Caco-2 (cell line): ENCODE measurements at regions not wholly inside any gene's neighbourhood (a gene's known extent, or its start where the extent isn't known, plus 50 kb on each side); places are given as distances from the start of the nearest gene placed in this dataset.

Source experiments
- BruUV-seq: library from RNA; stranded (reverse); fragments of 400-500 nt; replicated peaks from 2 replicates; lab custom pipeline; 2021; lab: Mats Ljungman, UMichigan
- CTCF ChIA-PET: fragments of 300-600 bp; sonication (Branson Sonifier 250); formaldehyde crosslinking; loops from one replicate; lab custom pipeline; 2022; ENCODE audit warnings: antibody characterized with exemption; lab: Charles Lee
- POLR2A ChIA-PET: fragments of 300-600 bp; sonication (Branson Sonifier 250); formaldehyde crosslinking; loops from one replicate; lab custom pipeline; 2022; ENCODE audit warnings: antibody characterized with exemption; lab: Charles Lee
- DNase-seq, 2 experiments: peaks; one replicate each; pipeline versions ENCODE4 v3.0.0 to v3.0.0-alpha.2; 2020 to 2022
- H3K27me3 ChIP-seq: replicated peaks from 2 replicates; pipeline ENCODE4 v1.6.0; 2011; ENCODE audit warnings: low read length; ENCODE audit not compliant: control insufficient read depth, insufficient read depth
- H3K36me3 ChIP-seq: 2 replicates; pipeline ENCODE4 v1.5.1; 2011; ENCODE audit warnings: low read length; ENCODE audit not compliant: control insufficient read depth, insufficient read depth
- H3K4me1 ChIP-seq: fragments of 250-450 bp; sonication (Bioruptor Pico); 2 replicates; pipeline ENCODE4 v1.5.1; 2020; ENCODE audit warnings: mild to moderate bottlenecking
- H3K4me3 ChIP-seq: 2 replicates; pipeline ENCODE4 v1.5.1; 2011; ENCODE audit warnings: low read depth, mild to moderate bottlenecking, control low read depth, low read length
- H3K9me3 ChIP-seq: fragments of 250-450 bp; sonication (Bioruptor Pico); 2 replicates; pipeline ENCODE4 v1.5.1; 2020; ENCODE audit warnings: mild to moderate bottlenecking, moderate library complexity
- H3K27ac Mint-ChIP-seq: one replicate; pipeline ENCODE4 v1.8.0; 2022; ENCODE audit warnings: mixed read lengths; ENCODE audit not compliant: unreplicated experiment
- H3K27me3 Mint-ChIP-seq: one replicate; pipeline ENCODE4 v1.8.0; 2022; ENCODE audit warnings: mixed read lengths; ENCODE audit not compliant: insufficient read depth, unreplicated experiment
- H3K36me3 Mint-ChIP-seq: one replicate; pipeline ENCODE4 v1.8.0; 2022; ENCODE audit warnings: mild to moderate bottlenecking, mixed read lengths; ENCODE audit not compliant: insufficient read depth, unreplicated experiment
- H3K4me1 Mint-ChIP-seq: one replicate; pipeline ENCODE4 v1.8.0; 2022; ENCODE audit warnings: low read depth, mixed read lengths; ENCODE audit not compliant: unreplicated experiment
- H3K4me3 Mint-ChIP-seq: one replicate; pipeline ENCODE4 v1.8.0; 2022; ENCODE audit warnings: mild to moderate bottlenecking, moderate library complexity, mixed read lengths; ENCODE audit not compliant: unreplicated experiment
- H3K9me3 Mint-ChIP-seq: one replicate; pipeline ENCODE4 v1.8.0; 2022; ENCODE audit warnings: mixed read lengths; ENCODE audit not compliant: unreplicated experiment
- intact Hi-C: fragments of 100-400 bp; cut with micrococcal nuclease; formaldehyde crosslinking; loops from one replicate; pipeline ENCODE4 v1.10.0; 2022; ENCODE audit not compliant: unreplicated experiment
- TF ChIP-seq, protein P1 (sequence below), 2 experiments: fragments of 200-600 bp in 1 of 2; IDR thresholded peaks; 1 replicate in 1 of 2; 2 replicates in 1 of 2; pipeline versions ENCODE4 v1.5.1 to v1.8.0; 2011 to 2022; ENCODE audit warnings: antibody characterized with exemption in 1 of 2, control low read depth in 1 of 2, inconsistent platforms in 1 of 2, low read depth in 1 of 2, low read length in 1 of 2, mild to moderate bottlenecking in 1 of 2, moderate library complexity in 1 of 2; ENCODE audit not compliant: insufficient read depth in 1 of 2, severe bottlenecking in 1 of 2, unreplicated experiment in 1 of 2

DNA sequence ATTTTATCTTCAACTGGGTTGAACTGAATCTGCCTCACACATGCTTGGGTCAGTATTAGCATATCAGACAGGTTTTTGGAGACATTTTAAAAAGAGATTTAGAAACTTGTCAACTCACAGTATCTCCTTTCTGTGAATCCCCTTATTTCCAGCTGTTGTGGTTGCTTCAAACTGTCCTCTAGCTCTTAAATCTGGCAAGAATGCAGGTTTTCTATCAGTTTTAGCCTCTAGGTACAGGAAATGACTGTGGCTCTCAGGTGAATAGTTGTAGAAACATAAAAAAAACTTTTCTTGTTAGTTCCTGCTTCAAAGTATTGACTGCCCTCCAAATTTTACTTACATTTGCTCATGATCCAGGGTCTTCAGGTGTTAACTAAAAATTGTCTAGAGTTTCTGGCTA, 495.7 kb upstream of the TMPRSS15 start:
- Mint-ChIP-seq H3K27ac (no peak overlapping the region), H3K9me3 (no peaks in the 10 kb centered on the region), H3K27me3 (peaks cover 3% of the 10 kb centered on the region), H3K36me3 (no peaks in the 10 kb centered on the region), H3K4me1 (no peaks in the 10 kb centered on the region), H3K4me3 (no peak overlapping the region)
- TF ChIP-seq, protein P1, sequence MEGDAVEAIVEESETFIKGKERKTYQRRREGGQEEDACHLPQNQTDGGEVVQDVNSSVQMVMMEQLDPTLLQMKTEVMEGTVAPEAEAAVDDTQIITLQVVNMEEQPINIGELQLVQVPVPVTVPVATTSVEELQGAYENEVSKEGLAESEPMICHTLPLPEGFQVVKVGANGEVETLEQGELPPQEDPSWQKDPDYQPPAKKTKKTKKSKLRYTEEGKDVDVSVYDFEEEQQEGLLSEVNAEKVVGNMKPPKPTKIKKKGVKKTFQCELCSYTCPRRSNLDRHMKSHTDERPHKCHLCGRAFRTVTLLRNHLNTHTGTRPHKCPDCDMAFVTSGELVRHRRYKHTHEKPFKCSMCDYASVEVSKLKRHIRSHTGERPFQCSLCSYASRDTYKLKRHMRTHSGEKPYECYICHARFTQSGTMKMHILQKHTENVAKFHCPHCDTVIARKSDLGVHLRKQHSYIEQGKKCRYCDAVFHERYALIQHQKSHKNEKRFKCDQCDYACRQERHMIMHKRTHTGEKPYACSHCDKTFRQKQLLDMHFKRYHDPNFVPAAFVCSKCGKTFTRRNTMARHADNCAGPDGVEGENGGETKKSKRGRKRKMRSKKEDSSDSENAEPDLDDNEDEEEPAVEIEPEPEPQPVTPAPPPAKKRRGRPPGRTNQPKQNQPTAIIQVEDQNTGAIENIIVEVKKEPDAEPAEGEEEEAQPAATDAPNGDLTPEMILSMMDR (IDR thresholded peaks at IDR 0.05; ENCODE audit: insufficient read depth in 1 of 2, low read depth in 1 of 2, low read length in 1 of 2, severe bottlenecking in 1 of 2, unreplicated experiment in 1 of 2): no peak
- H3K9me3 ChIP-seq: no peaks in the 10 kb centered on the region
- BruUV-seq: no TSS peak
- no peak for DNase-seq
- H3K4me3 ChIP-seq: no peak overlapping the region
- intact Hi-C loops: no loop called here
- H3K36me3 ChIP-seq: no peaks in the 10 kb centered on the region
- CTCF ChIA-PET: no interaction called here
- H3K27me3 ChIP-seq: no peaks in the 10 kb centered on the region
- POLR2A ChIA-PET: no interaction called here
- no peaks in the 10 kb centered on the region for H3K4me1 ChIP-seq

DNA sequence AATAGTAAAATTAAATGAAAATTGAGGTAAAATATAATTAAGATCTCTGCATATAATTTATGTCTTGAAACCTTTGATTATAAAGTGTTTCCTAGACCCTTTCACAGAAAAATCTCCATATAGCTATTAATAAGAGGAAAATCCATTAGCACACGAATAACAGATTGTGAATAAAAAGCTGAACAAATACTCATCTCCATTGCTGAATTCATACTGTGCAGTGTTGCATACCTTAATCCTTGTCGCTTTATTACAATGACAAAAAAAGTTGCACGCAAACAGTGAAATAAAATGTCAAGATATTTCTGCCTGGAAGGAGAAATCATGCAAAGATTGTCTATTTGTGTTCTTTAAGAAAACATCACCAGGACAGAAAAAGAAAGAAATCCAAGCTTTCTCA, 499.1 kb upstream of the TMPRSS15 start:
- TF ChIP-seq, protein P1 (IDR thresholded peaks at IDR 0.05; ENCODE audit: insufficient read depth in 1 of 2, low read depth in 1 of 2, low read length in 1 of 2, severe bottlenecking in 1 of 2, unreplicated experiment in 1 of 2): no peak
- ChIA-PET CTCF (no interaction called here), POLR2A (no interaction called here)
- Histone ChIP-seq H3K36me3 (no peaks in the 10 kb centered on the region), H3K9me3 (no peaks in the 10 kb centered on the region), H3K27me3 (no peaks in the 10 kb centered on the region), H3K4me1 (no peaks in the 10 kb centered on the region), H3K4me3 (no peak overlapping the region)
- BruUV-seq: no TSS peak
- no peaks in the 10 kb centered on the region for H3K4me1 Mint-ChIP-seq
- DNase-seq: no peak
- H3K4me3 Mint-ChIP-seq: no peak overlapping the region
- no peaks in the 10 kb centered on the region for H3K36me3 Mint-ChIP-seq
- intact Hi-C loops: no loop called here
- no peaks in the 10 kb centered on the region for H3K9me3 Mint-ChIP-seq
- H3K27ac Mint-ChIP-seq: no peak overlapping the region
- no peaks in the 10 kb centered on the region for H3K27me3 Mint-ChIP-seq

GRCh38 chr21:18907076-18907475, 503.5 kb upstream of the TMPRSS15 start:
- Mint-ChIP-seq H3K4me3 (no peak overlapping the region), H3K36me3 (no peaks in the 10 kb centered on the region), H3K27me3 (no peaks in the 10 kb centered on the region), H3K27ac (no peak overlapping the region), H3K4me1 (no peaks in the 10 kb centered on the region), H3K9me3 (no peaks in the 10 kb centered on the region)
- TF ChIP-seq, protein P1 (IDR thresholded peaks at IDR 0.05; ENCODE audit: insufficient read depth in 1 of 2, low read depth in 1 of 2, low read length in 1 of 2, severe bottlenecking in 1 of 2, unreplicated experiment in 1 of 2): no peak
- no peak for DNase-seq
- CTCF ChIA-PET: no interaction called here
- BruUV-seq: no TSS peak
- POLR2A ChIA-PET: no interaction called here
- intact Hi-C loops: no loop called here
- no peaks in the 10 kb centered on the region for H3K27me3 ChIP-seq
- no peaks in the 10 kb centered on the region for H3K4me1 ChIP-seq
- H3K9me3 ChIP-seq: no peaks in the 10 kb centered on the region
- no peaks in the 10 kb centered on the region for H3K36me3 ChIP-seq
- H3K4me3 ChIP-seq: no peak overlapping the region
